HK-2 (cell line): ENCODE measurements at regions not wholly inside any gene's neighbourhood (a gene's known extent, or its start where the extent isn't known, plus 50 kb on each side); places are given as distances from the start of the nearest gene placed in this dataset.
"Not testable (repeated sequence)": the region's sequence is repeated elsewhere in the genome, so short reads cannot be mapped to it uniquely, and the experiment has no call there.

Source experiments
- DNase-seq: peaks from one replicate; pipeline ENCODE4 v3.0.0-alpha.2; 2018; ENCODE audit not compliant: unreplicated experiment

GRCh38 chr5:83889971-83890745, 169.5 kb upstream of the HAPLN1 start:
- DNase-seq: no peak

DNA sequence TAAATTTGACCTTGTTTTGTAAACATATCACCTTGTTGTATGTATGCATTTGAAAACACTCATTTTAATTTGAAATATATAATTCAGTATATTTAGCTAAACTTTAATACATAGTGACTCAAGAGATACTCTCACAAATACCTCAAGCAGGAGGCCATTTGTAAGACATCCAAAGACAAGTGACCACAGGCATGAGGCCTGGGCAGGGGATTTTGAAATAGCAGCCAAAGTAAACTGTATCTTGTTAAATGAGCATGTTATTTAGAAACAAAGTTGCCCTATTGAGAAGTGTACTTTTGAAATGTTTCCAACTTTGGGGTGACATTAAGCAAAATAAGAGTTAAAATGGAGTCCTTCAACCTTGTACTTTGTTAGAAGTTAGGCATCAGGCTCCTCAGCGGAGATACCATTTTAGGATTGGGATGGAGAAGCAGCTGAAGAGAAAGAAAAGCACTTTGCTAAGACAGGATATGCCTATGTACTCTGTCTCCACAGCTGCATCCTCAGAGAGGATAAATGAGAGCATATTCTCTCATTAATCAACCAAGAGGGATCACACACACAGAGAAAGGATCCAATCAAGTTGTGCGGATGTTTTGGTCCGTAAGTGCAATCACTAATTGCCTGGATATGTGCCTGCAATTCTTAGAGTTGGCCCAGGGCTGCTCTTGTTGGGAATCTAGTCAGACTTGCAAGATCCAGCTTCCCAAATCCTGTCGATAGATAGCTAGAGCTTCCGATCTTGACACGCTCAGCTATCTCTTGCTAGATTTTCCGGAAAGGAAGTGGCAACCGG, 157.5 kb upstream of the HAPLN1 start:
- DNase-seq: no peak

- no peak for DNase-seq
These were observed 151.1 kb upstream of the HAPLN1 start for GRCh38 chr5:83871533-83872395.

- no peak for DNase-seq
These were observed 145.5 kb upstream of the HAPLN1 start for GRCh38 chr5:83866181-83866580.

DNA sequence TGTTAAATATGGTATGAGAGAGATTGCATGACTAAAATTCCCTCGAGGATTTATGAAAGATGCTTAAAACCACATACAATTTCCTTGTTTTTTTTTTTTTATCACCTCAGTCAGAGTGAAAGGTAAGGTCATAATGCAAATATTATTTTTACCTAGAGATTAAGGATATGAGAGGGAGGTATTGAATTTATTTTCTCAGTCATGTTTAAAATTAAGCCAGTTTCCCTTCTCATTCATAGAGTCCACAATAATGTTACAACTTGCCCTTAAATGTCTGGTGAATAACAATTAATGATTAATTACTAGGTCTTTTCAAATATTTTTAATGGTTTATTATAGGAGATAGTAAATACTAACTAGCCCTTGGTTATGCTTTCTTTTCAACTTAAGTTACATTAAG, 144.9 kb upstream of the HAPLN1 start:
- DNase-seq: no peak

DNA sequence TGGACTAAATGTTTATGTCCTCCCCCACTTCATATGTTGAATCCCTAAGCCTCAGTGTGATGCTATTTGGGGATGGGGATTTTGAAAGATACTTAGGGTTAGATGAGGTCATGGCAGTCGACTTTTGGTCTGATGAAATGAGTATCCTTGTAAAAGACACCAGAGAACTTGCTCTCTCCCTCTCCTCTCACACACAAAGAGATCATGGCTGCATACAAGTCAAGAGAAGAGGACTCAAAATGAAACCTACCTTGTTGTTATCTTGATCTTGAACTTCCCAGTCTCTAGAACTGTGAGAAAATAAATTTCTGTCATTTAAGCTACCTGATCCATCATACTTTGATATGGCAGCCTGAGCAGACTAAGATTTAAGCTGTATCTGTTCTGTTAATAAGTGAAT, 144.0 kb upstream of the HAPLN1 start:
- DNase-seq: no peak

GRCh38 chr5:83857341-83857740, 136.7 kb upstream of the HAPLN1 start:
- DNase-seq: no peak

DNA sequence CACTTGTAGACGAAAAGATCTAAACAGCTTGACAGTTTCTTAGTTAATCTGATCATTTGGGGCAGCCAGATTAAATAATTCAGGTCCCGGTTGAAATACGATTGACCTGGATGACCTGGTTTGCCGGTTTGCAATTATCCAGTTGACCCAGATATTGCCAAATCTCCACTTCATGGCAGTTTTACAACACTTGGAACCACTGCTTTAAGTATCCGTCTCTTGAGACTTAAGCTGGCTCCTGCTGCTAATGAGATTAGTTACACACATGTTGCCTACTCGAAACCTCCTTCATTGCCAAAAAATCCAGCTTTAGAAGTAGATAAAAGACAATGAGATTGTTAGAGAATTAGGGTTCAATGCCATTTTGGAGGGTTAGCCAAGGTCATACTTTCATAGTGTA, 136.2 kb upstream of the HAPLN1 start:
- no peak for DNase-seq

DNA sequence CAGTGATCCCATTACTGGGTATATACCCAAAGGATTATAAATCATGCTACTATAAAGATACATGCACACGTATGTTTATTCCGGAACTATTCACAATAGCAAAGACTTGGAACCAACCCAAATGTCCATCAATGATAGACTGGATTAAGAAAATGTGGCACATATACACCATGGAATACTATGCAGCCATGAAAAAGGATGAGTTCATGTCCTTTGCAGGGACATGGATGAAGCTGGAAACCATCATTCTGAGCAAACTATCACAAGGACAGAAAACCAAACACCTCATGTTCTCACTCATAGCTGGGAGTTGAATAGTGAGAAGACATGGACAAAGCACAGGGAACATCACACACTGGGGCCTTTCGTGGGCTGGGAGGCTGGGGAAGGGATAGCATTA, 129.8 kb upstream of the HAPLN1 start:
- not testable (repeated sequence) for DNase-seq

DNA sequence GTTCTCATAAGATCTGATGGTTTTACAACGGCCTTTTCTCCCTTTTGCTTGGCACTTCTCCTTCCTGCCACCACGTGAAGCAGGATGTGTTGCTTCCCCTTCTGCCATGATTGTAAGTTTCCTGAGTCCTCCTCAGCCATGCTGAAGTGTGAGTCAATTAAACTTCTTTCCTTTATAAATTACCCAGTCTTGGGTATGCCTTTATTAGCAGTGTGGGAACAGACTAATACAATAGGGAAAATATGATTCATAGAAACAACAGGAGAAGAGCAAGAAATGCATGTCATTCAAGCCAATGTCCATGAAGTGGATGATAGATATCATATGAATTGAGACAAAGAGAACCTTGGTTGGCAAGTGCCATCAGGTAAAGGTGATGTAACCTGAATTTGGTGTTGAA, 128.3 kb upstream of the HAPLN1 start:
- DNase-seq: no peak

- no peak for DNase-seq
These were observed 126.1 kb upstream of the HAPLN1 start for GRCh38 chr5:83846624-83847350.

- DNase-seq: peak; percentile 13
These were observed 123.9 kb upstream of the HAPLN1 start for GRCh38 chr5:83844449-83845068.

GRCh38 chr5:83839788-83840187, 119.1 kb upstream of the HAPLN1 start:
- DNase-seq: no peak

DNA sequence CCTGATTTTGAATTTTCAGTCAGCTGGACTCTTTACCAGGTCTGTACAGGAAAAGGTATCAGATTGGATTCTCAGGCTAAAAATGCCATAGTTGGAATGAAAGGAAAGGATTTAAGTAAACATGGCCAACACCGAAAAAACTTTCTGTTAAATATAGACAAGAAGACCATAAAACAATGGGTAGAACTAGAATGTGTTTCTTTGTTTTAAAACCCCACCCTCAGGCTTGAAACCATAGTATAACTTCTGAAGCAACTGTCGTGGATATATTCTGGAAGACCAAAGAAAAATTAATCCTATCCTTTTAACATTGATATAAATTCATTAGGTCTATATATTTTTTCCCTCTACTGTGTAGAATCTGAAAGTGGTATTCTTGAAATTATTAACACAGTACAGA, 118.6 kb upstream of the HAPLN1 start:
- DNase-seq: no peak

GRCh38 chr5:83837265-83837907, 116.7 kb upstream of the HAPLN1 start:
- DNase-seq: no peak

GRCh38 chr5:83834306-83834705, 113.7 kb upstream of the HAPLN1 start:
- DNase-seq: no peak

DNA sequence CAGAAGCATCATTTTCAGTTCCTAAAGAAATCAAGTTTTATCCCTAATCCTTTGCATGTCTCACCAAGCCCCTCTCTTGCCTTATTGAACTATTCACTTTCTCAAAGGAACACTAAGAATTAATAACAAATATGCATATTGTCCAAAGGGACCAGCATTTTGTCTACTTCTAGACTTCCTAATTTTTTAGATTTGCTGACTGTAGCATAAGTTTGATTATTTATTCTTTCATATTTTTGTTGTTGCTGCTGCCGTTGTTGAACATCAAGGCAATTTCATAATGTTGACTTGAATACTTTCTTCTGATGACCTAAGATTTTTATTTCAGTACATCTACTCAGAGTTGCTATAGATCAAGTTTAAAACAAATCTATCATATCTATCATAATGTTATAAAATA, 111.2 kb upstream of the HAPLN1 start:
- DNase-seq: no peak

GRCh38 chr5:83827111-83827557, 106.5 kb upstream of the HAPLN1 start:
- no peak for DNase-seq

DNA sequence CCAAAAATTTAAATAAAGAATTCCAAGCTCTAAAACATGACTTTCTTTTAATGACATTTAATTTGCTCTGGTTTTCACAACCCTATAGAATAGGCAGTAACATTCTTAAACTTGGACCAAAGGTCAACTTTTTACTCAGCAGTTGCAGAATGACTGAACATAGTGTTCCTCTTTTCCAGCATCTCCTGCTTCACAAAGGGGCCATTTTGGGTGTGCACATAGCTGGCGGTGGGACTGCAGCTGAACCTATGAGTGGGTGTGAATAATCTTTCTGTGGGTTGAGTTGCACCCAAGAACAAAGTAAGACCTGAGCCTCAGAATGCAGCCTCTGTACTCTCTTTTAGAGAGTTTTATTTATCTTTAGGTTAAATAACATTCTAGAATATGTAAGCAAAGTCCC, 96.9 kb upstream of the HAPLN1 start:
- no peak for DNase-seq

DNA sequence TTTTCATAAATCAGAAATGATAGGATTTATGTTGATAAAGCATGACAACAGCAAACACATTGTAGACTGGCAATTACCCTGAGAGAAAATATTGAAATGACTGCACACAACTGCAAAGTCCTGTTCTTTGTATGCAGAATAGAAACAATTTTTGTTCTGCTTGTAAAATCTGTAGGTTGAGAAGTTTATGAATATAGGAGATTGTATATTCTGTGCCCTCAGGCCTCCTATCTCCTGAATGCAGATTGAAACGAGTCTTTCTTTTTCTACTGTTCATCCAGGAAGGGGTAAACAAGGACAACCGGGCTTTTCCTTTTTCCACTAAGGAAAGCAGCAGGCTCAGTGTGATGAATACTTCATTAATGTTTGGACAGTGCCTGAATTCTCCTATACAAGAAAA, 95.0 kb upstream of the HAPLN1 start:
- DNase-seq: no peak

GRCh38 chr5:83810511-83810910, 89.9 kb upstream of the HAPLN1 start:
- DNase-seq: no peak
